Nephron progenitor cell (in vitro differentiated cells): ENCODE measurements at regions not wholly inside any gene's neighbourhood (a gene's known extent, or its start where the extent isn't known, plus 50 kb on each side); places are given as distances from the start of the nearest gene placed in this dataset.

Experiments used
- DNase-seq: peaks from one replicate; pipeline ENCODE4 v3.0.0; 2021
- H3K27ac Mint-ChIP-seq: 2 replicates; pipeline ENCODE4 v1.8.0; 2021; ENCODE audit warnings: mild to moderate bottlenecking, moderate library complexity, mixed read lengths
- H3K27me3 Mint-ChIP-seq: 2 replicates; pipeline ENCODE4 v1.8.0; 2021; ENCODE audit warnings: mild to moderate bottlenecking, low read depth, mixed read lengths; ENCODE audit not compliant: poor library complexity
- H3K36me3 Mint-ChIP-seq: 2 replicates; pipeline ENCODE4 v1.8.0; 2021; ENCODE audit warnings: low read depth, mixed read lengths
- H3K4me1 Mint-ChIP-seq: 2 replicates; pipeline ENCODE4 v1.8.0; 2021; ENCODE audit warnings: mixed read lengths
- H3K4me3 Mint-ChIP-seq: 2 replicates; pipeline ENCODE4 v1.8.0; 2021; ENCODE audit warnings: mild to moderate bottlenecking, moderate library complexity, mixed read lengths
- H3K9me3 Mint-ChIP-seq: 2 replicates; pipeline ENCODE4 v1.8.0; 2021; ENCODE audit warnings: mild to moderate bottlenecking, moderate library complexity, mixed read lengths
- CTCF ChIP-seq: fragments of 200-600 bp; sonication (generic); IDR thresholded peaks from 2 replicates; pipeline ENCODE4 v1.5.0; 2021; ENCODE audit warnings: antibody characterized with exemption

GRCh38 chr14:22334627-22335026 lies 254.4 kb downstream of the DAD1 start:
- no peak for DNase-seq
- no peak for TF ChIP-seq CTCF
- no peak overlapping the region for H3K4me3 Mint-ChIP-seq
- peaks cover 85% of the 10 kb centered on the region for H3K4me1 Mint-ChIP-seq
- peaks cover 4% of the 10 kb centered on the region for H3K36me3 Mint-ChIP-seq
- peaks cover 10% of the 10 kb centered on the region for H3K9me3 Mint-ChIP-seq
- peaks cover 3% of the 10 kb centered on the region for H3K27me3 Mint-ChIP-seq
- H3K27ac Mint-ChIP-seq: peak overlapping the region; percentile 97

- peak overlapping the region; percentile 71 for H3K27ac Mint-ChIP-seq
- DNase-seq: no peak
- peak overlapping the region; percentile 50 for H3K4me3 Mint-ChIP-seq
- peaks cover 81% of the 10 kb centered on the region for H3K4me1 Mint-ChIP-seq
- peaks cover 5% of the 10 kb centered on the region for H3K36me3 Mint-ChIP-seq
- TF ChIP-seq CTCF: no peak
- H3K9me3 Mint-ChIP-seq: peaks cover 14% of the 10 kb centered on the region
- peaks cover 3% of the 10 kb centered on the region for H3K27me3 Mint-ChIP-seq
Measured at GRCh38 chr14:22334275-22334577, 254.8 kb downstream of the DAD1 start.

GRCh38 chr14:22333422-22334274 lies 255.4 kb downstream of the DAD1 start:
- TF ChIP-seq CTCF: no peak
- Mint-ChIP-seq H3K4me1 (peaks cover 75% of the 10 kb centered on the region), H3K36me3 (peaks cover 5% of the 10 kb centered on the region), H3K27ac (peak overlapping the region; percentile 71), H3K9me3 (peaks cover 20% of the 10 kb centered on the region), H3K27me3 (peaks cover 3% of the 10 kb centered on the region), H3K4me3 (peak overlapping the region; percentile 50)
- no peak for DNase-seq

GRCh38 chr14:22332686-22333421 lies 256.2 kb downstream of the DAD1 start:
- no peak for TF ChIP-seq CTCF
- Mint-ChIP-seq H3K4me1 (peaks cover 67% of the 10 kb centered on the region), H3K36me3 (peaks cover 6% of the 10 kb centered on the region), H3K9me3 (peaks cover 28% of the 10 kb centered on the region), H3K27ac (peak overlapping the region; percentile 92), H3K27me3 (peaks cover 3% of the 10 kb centered on the region), H3K4me3 (peak overlapping the region; percentile 38)
- DNase-seq: no peak

GRCh38 chr14:22329371-22329770 lies 259.7 kb downstream of the DAD1 start:
- peaks cover 11% of the 10 kb centered on the region for H3K36me3 Mint-ChIP-seq
- TF ChIP-seq CTCF: no peak
- peaks cover 48% of the 10 kb centered on the region for H3K9me3 Mint-ChIP-seq
- DNase-seq: no peak
- H3K4me1 Mint-ChIP-seq: peaks cover 32% of the 10 kb centered on the region
- H3K4me3 Mint-ChIP-seq: no peak overlapping the region
- peaks cover 4% of the 10 kb centered on the region for H3K27me3 Mint-ChIP-seq
- no peak overlapping the region for H3K27ac Mint-ChIP-seq
